ENCODE measurements at regions not wholly inside any gene's neighbourhood (a gene's known extent, or its start where the extent isn't known, plus 50 kb on each side); places are given as distances from the start of the nearest gene placed in this dataset.

DNA sequence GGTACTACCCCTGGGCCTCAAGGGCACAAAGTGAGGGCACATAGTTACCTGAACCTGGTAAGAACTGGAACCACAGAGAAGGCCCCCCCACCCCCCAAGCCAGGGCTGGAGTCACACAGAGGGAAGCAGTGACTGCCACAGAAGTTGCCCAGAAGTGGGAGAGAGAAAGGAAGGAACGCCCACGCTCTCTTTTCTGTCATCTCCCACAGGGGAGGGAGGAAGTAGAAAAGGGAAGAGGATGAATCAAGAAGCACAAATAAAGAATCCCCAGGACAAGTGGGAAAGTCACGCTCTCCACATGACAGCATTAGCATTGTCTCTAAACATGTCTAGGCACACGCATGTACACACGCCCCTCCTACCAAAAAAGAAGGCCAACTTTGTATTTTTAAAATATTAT, 114.7 kb upstream of the FRMD4B start:
- TF ChIP-seq EZH2 (IDR thresholded peaks at IDR 0.05), result no peak
- TF ChIP-seq FOXP2 (optimal IDR thresholded peaks at IDR 0.05; ENCODE audit: control extremely low read depth, extremely low read length, insufficient read depth), result no peak

Measured in SK-N-MC (cell line).